ENCODE measurements at regions not wholly inside any gene's neighbourhood (a gene's known extent, or its start where the extent isn't known, plus 50 kb on each side); places are given as distances from the start of the nearest gene placed in this dataset.

DNA sequence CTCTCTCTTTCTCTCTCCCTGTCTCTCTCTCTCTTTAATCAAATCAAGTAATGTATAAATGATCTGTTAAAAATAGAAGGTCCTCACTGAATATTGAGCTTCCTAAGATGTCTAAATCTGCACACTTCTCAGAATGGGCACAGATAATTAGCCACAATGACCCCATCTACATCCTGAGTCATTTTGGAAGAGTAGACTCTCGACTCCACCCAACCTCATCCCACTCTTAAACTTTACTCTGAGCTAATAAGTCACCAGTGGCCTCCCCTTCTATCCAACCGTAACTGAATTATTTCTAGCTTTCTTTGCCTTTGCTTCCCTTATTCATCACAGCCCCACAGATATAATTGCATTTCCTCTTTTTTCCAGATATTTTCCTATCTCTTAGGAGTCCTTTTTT, 326.5 kb upstream of the ZNF717 start:
- no peak overlapping the region for H3K4me3 ChIP-seq
- H3K9me3 ChIP-seq, result no peaks in the 10 kb centered on the region
- no peak for DNase-seq
- no peak for TF ChIP-seq POLR2A (IDR thresholded peaks at IDR 0.05)
- TF ChIP-seq, protein P1, sequence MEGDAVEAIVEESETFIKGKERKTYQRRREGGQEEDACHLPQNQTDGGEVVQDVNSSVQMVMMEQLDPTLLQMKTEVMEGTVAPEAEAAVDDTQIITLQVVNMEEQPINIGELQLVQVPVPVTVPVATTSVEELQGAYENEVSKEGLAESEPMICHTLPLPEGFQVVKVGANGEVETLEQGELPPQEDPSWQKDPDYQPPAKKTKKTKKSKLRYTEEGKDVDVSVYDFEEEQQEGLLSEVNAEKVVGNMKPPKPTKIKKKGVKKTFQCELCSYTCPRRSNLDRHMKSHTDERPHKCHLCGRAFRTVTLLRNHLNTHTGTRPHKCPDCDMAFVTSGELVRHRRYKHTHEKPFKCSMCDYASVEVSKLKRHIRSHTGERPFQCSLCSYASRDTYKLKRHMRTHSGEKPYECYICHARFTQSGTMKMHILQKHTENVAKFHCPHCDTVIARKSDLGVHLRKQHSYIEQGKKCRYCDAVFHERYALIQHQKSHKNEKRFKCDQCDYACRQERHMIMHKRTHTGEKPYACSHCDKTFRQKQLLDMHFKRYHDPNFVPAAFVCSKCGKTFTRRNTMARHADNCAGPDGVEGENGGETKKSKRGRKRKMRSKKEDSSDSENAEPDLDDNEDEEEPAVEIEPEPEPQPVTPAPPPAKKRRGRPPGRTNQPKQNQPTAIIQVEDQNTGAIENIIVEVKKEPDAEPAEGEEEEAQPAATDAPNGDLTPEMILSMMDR (IDR thresholded peaks at IDR 0.05), result no peak
- H3K27me3 ChIP-seq, result no peaks in the 10 kb centered on the region
- H3K4me1 ChIP-seq, result no peaks in the 10 kb centered on the region
- no peak overlapping the region for H3K27ac ChIP-seq
- H3K36me3 ChIP-seq, result no peaks in the 10 kb centered on the region

DNA sequence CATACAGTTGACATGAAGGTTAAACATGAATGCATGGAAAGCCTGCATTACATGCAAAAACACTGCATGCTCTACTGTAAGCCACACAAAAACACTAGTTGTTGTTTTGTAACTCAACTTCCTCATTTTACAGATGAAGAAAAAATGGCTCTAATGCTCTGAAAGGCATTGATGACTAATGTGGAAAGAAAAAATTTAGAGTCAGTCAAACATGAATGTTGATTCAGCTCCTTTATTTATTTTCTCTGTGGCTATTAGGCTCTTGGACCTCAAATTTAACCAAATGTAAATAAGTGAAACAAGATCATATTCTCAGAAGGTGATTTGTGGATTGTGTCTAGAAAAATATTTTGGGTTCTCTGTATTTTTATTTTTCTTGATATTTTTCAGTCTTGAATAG, 336.7 kb upstream of the ZNF717 start:
- no peak for DNase-seq
- no peak overlapping the region for H3K27ac ChIP-seq
- TF ChIP-seq, protein P1 (IDR thresholded peaks at IDR 0.05), result no peak
- no peak for TF ChIP-seq POLR2A (IDR thresholded peaks at IDR 0.05)
- no peaks in the 10 kb centered on the region for H3K9me3 ChIP-seq
- H3K4me1 ChIP-seq, result no peaks in the 10 kb centered on the region
- no peaks in the 10 kb centered on the region for H3K36me3 ChIP-seq
- no peaks in the 10 kb centered on the region for H3K27me3 ChIP-seq
- no peak overlapping the region for H3K4me3 ChIP-seq

DNA sequence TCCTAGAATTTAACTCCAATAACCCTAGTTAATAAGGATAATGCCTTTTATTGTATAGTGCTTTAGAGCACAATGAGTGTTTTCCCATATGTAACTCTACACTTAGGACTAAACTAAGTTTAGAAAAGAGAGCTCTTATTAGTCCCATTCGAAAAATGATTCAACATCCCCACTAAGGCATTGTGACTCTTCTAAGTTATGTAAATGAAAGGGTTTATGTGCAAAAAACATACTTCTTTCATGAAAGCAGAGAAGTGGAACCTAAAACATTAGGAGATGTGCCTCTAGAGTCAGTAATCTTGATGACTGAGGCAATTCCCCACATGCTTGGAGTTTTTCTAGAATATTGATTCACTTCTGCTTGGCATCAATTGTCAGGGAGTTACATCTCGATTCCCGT, 344.1 kb upstream of the ZNF717 start:
- Histone ChIP-seq H3K4me1 (no peaks in the 10 kb centered on the region), H3K27me3 (no peaks in the 10 kb centered on the region), H3K4me3 (no peak overlapping the region), H3K36me3 (no peaks in the 10 kb centered on the region), H3K27ac (no peak overlapping the region), H3K9me3 (no peaks in the 10 kb centered on the region)
- DNase-seq, result no peak
- TF ChIP-seq, protein P1 (IDR thresholded peaks at IDR 0.05), result no peak
- TF ChIP-seq POLR2A (IDR thresholded peaks at IDR 0.05), result no peak

DNA sequence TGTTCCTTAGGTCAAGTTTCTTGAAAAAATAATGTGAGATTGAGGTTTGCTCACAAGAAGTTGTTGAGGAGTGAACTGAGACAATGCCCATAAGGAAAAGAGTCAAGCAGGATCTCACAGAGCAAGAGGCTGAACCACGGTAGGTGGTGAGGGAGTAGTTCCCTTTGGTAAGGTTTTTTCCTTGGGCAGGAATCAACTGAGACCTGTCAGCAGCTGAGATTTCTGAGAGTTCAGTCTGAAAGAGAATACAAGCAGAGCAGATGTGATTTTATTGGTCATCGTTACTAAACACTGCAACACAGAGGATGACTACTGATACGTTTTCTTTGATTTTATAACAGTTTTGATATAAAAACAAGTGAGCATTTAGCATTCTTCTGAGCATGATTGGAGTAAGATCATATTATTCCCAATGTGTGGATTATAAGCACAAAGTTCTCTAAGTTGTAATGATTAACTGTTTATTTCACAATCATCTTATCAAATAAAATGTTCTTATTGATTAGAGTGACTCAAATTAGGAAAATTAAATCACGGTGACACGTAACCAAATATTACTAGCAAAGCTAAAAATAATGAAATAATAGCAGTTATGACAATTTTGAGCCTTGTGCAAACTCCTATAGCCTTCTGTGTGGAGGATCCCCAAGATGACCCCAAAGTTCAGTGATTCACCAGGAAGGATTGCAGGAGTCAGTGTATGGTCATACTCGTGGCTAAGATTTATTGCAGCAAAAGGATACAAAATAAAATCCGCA, 346.2 kb upstream of the ZNF717 start:
- no peak for TF ChIP-seq POLR2A (IDR thresholded peaks at IDR 0.05)
- TF ChIP-seq, protein P1 (IDR thresholded peaks at IDR 0.05), result no peak
- no peak overlapping the region for H3K4me3 ChIP-seq
- no peaks in the 10 kb centered on the region for H3K9me3 ChIP-seq
- no peaks in the 10 kb centered on the region for H3K27me3 ChIP-seq
- H3K4me1 ChIP-seq, result no peaks in the 10 kb centered on the region
- DNase-seq, result no peak
- H3K36me3 ChIP-seq, result no peaks in the 10 kb centered on the region
- no peak overlapping the region for H3K27ac ChIP-seq

DNA sequence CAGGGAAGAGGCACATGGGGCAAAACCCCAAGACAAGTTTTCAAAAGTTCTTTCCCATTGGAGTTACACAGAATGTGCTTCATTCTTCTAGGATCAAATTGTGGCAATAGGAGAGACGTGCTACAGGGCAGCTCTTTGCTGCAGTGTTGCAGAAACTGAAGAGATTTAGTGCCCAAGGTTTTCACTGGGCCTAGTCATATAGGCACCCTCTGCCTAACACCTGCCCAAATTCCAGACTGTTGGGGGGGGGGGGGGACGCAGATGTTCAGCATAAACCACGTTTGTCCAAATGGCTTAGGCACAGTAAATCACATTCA, 346.8 kb upstream of the ZNF717 start:
- Histone ChIP-seq H3K4me3 (no peak overlapping the region), H3K36me3 (no peaks in the 10 kb centered on the region), H3K9me3 (no peaks in the 10 kb centered on the region), H3K4me1 (no peaks in the 10 kb centered on the region), H3K27ac (no peak overlapping the region), H3K27me3 (no peaks in the 10 kb centered on the region)
- no peak for TF ChIP-seq POLR2A (IDR thresholded peaks at IDR 0.05)
- TF ChIP-seq, protein P1 (IDR thresholded peaks at IDR 0.05), result no peak
- no peak for DNase-seq

DNA sequence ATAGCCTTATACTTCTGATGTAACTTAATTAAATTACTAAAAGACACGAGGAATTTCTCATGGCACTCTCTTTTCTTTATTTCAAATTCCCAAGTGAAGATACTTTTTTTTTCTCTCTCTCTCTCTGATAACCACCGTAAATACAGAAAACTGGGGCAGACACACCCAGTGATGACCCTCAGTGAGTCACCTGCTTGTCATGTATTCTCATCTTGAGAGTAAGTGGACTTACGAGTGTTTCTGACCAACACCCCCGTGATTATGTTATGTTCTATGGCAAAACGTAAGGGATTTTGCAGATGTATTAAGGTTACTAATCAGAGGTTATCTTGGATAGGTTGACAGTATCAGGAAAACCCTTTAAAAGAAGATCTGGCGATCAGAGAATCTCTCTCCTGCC, 348.8 kb upstream of the ZNF717 start:
- Histone ChIP-seq H3K4me3 (no peak overlapping the region), H3K27ac (no peak overlapping the region), H3K4me1 (no peaks in the 10 kb centered on the region), H3K36me3 (no peaks in the 10 kb centered on the region), H3K27me3 (no peaks in the 10 kb centered on the region), H3K9me3 (no peaks in the 10 kb centered on the region)
- no peak for DNase-seq
- TF ChIP-seq POLR2A (IDR thresholded peaks at IDR 0.05), result no peak
- TF ChIP-seq, protein P1 (IDR thresholded peaks at IDR 0.05), result no peak

All from Peyer's patch (tissue), 4 donors.